Gastroesophageal sphincter (tissue), 3 donors: ENCODE measurements at regions not wholly inside any gene's neighbourhood (a gene's known extent, or its start where the extent isn't known, plus 50 kb on each side); places are given as distances from the start of the nearest gene placed in this dataset.

Experiments
- EP300 ChIP-seq: sonication (generic); formaldehyde crosslinking; IDR thresholded peaks from one replicate; pipeline ENCODE4 v1.6.1; 2017; ENCODE audit warnings: antibody characterized with exemption, mild to moderate bottlenecking
- POLR2A ChIP-seq, 2 donors: fragments of 450-650 bp; IDR thresholded peaks; one replicate each; pipeline ENCODE4 v1.6.1; 2017; ENCODE audit warnings: antibody characterized with exemption in 2 of 2, mild to moderate bottlenecking in 2 of 2, moderate library complexity in 1 of 2
- POLR2AphosphoS5 ChIP-seq: sonication (generic); formaldehyde crosslinking; IDR thresholded peaks from one replicate; pipeline ENCODE4 v1.6.1; 2017; ENCODE audit warnings: antibody characterized with exemption
- TF ChIP-seq, protein P1 (sequence below), 4 experiments: fragments of 200-600 bp in 2 of 4; fragments of 450-650 bp in 2 of 4; sonication (generic) in 1 of 4; IDR thresholded peaks; one replicate each; pipeline ENCODE4 v1.5.1; 2017 to 2019; ENCODE audit warnings: antibody characterized with exemption in 4 of 4, mild to moderate bottlenecking in 2 of 4, moderate library complexity in 2 of 4

DNA sequence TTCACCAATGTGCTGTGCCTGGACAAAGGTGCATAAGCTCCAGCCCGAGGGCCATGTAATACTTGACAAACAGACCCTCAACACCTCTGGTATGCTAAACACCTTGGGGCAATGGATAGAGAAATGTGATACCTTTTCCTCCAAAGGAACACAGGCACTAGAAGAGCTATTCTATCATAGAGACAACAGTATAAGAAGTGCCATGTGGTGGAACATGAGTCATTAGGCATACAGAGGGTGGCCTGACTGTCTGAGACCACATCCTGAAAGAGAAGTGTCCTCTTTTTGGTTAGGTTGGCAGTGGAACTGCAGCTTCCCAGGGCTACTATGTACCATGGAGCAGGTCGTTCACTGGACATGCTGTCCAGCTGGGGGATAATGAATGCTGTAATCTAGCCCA is 153.9 kb downstream of the INSIG2 start:
- TF ChIP-seq EP300, result no peak
- no peak for TF ChIP-seq POLR2AphosphoS5
- TF ChIP-seq, protein P1, sequence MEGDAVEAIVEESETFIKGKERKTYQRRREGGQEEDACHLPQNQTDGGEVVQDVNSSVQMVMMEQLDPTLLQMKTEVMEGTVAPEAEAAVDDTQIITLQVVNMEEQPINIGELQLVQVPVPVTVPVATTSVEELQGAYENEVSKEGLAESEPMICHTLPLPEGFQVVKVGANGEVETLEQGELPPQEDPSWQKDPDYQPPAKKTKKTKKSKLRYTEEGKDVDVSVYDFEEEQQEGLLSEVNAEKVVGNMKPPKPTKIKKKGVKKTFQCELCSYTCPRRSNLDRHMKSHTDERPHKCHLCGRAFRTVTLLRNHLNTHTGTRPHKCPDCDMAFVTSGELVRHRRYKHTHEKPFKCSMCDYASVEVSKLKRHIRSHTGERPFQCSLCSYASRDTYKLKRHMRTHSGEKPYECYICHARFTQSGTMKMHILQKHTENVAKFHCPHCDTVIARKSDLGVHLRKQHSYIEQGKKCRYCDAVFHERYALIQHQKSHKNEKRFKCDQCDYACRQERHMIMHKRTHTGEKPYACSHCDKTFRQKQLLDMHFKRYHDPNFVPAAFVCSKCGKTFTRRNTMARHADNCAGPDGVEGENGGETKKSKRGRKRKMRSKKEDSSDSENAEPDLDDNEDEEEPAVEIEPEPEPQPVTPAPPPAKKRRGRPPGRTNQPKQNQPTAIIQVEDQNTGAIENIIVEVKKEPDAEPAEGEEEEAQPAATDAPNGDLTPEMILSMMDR (IDR thresholded peaks at IDR 0.05), result no peak
- no peak for TF ChIP-seq POLR2A (IDR thresholded peaks at IDR 0.05)
